ENCODE measurements at regions not wholly inside any gene's neighbourhood (a gene's known extent, or its start where the extent isn't known, plus 50 kb on each side); places are given as distances from the start of the nearest gene placed in this dataset.

GRCh38 chr4:13159041-13159620 lies 325.0 kb downstream of the RAB28 start (continued):
- no peak for TF ChIP-seq MXI1 (IDR thresholded peaks at IDR 0.05; ENCODE audit: low read depth, low read length)
- TF ChIP-seq SMC3 (IDR thresholded peaks at IDR 0.05; ENCODE audit: low read depth, low read length) = no peak
- TF ChIP-seq YY1 (IDR thresholded peaks at IDR 0.05; ENCODE audit: low read depth) = no peak
- TF ChIP-seq PBX3 (IDR thresholded peaks at IDR 0.05) = no peak
- no peak for TF ChIP-seq RFX5 (IDR thresholded peaks at IDR 0.05; ENCODE audit: low read length)
- TF ChIP-seq TEAD4 (IDR thresholded peaks at IDR 0.05; ENCODE audit: borderline replicate concordance, insufficient read depth) = no peak
- TF ChIP-seq IRF3 (IDR thresholded peaks at IDR 0.05; ENCODE audit: low read depth, low read length) = no peak

GRCh38 chr4:13151194-13151593 lies 332.9 kb downstream of the RAB28 start:
- Histone ChIP-seq H3K27me3 (ENCODE audit: insufficient read depth) (no peaks in the 10 kb centered on the region), H2AFZ (ENCODE audit: low read depth) (no peak overlapping the region), H3K27ac (ENCODE audit: low read depth in 2 of 2, low read length in 1 of 2) (no peak overlapping the region), H3K9ac (no peak overlapping the region), H3K79me2 (ENCODE audit: insufficient read depth) (no peaks in the 10 kb centered on the region), H3K4me2 (no peak overlapping the region), H3F3A (replicated peaks; ENCODE audit: insufficient read depth) (no peaks in the 10 kb centered on the region), H3K4me3 (ENCODE audit: low read depth in 2 of 2, low read length in 1 of 2) (no peak overlapping the region), H3K9me2 (no peaks in the 10 kb centered on the region), H3K36me3 (replicated peaks in 1 of 2; ENCODE audit: control insufficient read depth in 1 of 2, insufficient read depth in 2 of 2, low read length in 1 of 2) (no peaks in the 10 kb centered on the region), H3K4me1 (ENCODE audit: control insufficient read depth in 1 of 2, insufficient read depth in 2 of 2, low read depth in 1 of 2, low read length in 1 of 2) (no peaks in the 10 kb centered on the region), H3K9me3 (no peaks in the 10 kb centered on the region), H4K20me1 (ENCODE audit: insufficient read depth) (no peaks in the 10 kb centered on the region)
- DNase-seq = no peak
- POLR2A ChIA-PET = no interaction called here
- CTCF ChIA-PET = interaction anchor here (1.0 kb wide), 1 partner anchor 97 kb away, joined by 3 read pairs; no protein-coding TSS in a partner anchor
- no peak for TF ChIP-seq ELF1 (IDR thresholded peaks at IDR 0.05)
- TF ChIP-seq GATA2 (CRISPR knock-in tag; IDR thresholded peaks at IDR 0.05) = no peak
- 53% methylated on average over 7 of the region's 7 CpGs for WGBS (ENCODE audit: low lambda C conversion rate)

- Histone ChIP-seq H3K9me2 (no peaks in the 10 kb centered on the region), H3K4me2 (no peak overlapping the region), H4K20me1 (ENCODE audit: insufficient read depth) (no peaks in the 10 kb centered on the region), H3K4me3 (ENCODE audit: low read depth in 2 of 2, low read length in 1 of 2) (no peak overlapping the region), H3K36me3 (replicated peaks in 1 of 2; ENCODE audit: control insufficient read depth in 1 of 2, insufficient read depth in 2 of 2, low read length in 1 of 2) (no peaks in the 10 kb centered on the region), H3K79me2 (ENCODE audit: insufficient read depth) (no peaks in the 10 kb centered on the region), H2AFZ (ENCODE audit: low read depth) (no peak overlapping the region), H3K4me1 (ENCODE audit: control insufficient read depth in 1 of 2, insufficient read depth in 2 of 2, low read depth in 1 of 2, low read length in 1 of 2) (peaks cover 0 to 12% of the 10 kb centered on the region in 2 experiments; a peak in 2 of 4 replicates), H3K27me3 (ENCODE audit: insufficient read depth) (no peaks in the 10 kb centered on the region), H3K9ac (no peak overlapping the region), H3K9me3 (no peaks in the 10 kb centered on the region), H3K27ac (ENCODE audit: low read depth in 2 of 2, low read length in 1 of 2) (peak overlapping the region in 1 of 2 experiments; percentile 67; a peak in 2 of 4 replicates), H3F3A (replicated peaks; ENCODE audit: insufficient read depth) (no peaks in the 10 kb centered on the region)
- DNase-seq = peak; percentile 44
- whole genome bisulfite sequencing (ENCODE audit: low lambda C conversion rate) = 27% methylated on average over 19 of the region's 19 CpGs
- CTCF ChIA-PET = interaction anchor here (0.9 to 1.1 kb wide), 2 partner anchors 10 to 343 kb away, joined by 3 read pairs; no protein-coding TSS in a partner anchor
- TF ChIP-seq MAX (IDR thresholded peaks at IDR 0.05; ENCODE audit: low read depth) = no peak
- TF ChIP-seq POLR2AphosphoS5 (IDR thresholded peaks at IDR 0.05; ENCODE audit: low read depth, low read length) = no peak
- no peak for TF ChIP-seq CHD2 (IDR thresholded peaks at IDR 0.05; ENCODE audit: low read length, partially characterized antibody)
- TF ChIP-seq GATA2 (CRISPR knock-in tag; IDR thresholded peaks at IDR 0.05) = peak; percentile 63
- POLR2A ChIA-PET = no interaction called here
Measured at GRCh38 chr4:13143222-13144070, 340.7 kb downstream of the RAB28 start.
